ENCODE measurements at regions not wholly inside any gene's neighbourhood (a gene's known extent, or its start where the extent isn't known, plus 50 kb on each side); places are given as distances from the start of the nearest gene placed in this dataset.

- TF ChIP-seq SPI1 (IDR thresholded peaks at IDR 0.05; ENCODE audit: borderline replicate concordance, low read depth) (no peak), CTCF (IDR thresholded peaks at IDR 0.05; ENCODE audit: insufficient read depth, low read length) (no peak), GABPA (IDR thresholded peaks at IDR 0.05; ENCODE audit: low read depth) (no peak), POLR2AphosphoS5 (IDR thresholded peaks at IDR 0.05; ENCODE audit: low read depth) (no peak)
- TF ChIP-seq, protein P1, sequence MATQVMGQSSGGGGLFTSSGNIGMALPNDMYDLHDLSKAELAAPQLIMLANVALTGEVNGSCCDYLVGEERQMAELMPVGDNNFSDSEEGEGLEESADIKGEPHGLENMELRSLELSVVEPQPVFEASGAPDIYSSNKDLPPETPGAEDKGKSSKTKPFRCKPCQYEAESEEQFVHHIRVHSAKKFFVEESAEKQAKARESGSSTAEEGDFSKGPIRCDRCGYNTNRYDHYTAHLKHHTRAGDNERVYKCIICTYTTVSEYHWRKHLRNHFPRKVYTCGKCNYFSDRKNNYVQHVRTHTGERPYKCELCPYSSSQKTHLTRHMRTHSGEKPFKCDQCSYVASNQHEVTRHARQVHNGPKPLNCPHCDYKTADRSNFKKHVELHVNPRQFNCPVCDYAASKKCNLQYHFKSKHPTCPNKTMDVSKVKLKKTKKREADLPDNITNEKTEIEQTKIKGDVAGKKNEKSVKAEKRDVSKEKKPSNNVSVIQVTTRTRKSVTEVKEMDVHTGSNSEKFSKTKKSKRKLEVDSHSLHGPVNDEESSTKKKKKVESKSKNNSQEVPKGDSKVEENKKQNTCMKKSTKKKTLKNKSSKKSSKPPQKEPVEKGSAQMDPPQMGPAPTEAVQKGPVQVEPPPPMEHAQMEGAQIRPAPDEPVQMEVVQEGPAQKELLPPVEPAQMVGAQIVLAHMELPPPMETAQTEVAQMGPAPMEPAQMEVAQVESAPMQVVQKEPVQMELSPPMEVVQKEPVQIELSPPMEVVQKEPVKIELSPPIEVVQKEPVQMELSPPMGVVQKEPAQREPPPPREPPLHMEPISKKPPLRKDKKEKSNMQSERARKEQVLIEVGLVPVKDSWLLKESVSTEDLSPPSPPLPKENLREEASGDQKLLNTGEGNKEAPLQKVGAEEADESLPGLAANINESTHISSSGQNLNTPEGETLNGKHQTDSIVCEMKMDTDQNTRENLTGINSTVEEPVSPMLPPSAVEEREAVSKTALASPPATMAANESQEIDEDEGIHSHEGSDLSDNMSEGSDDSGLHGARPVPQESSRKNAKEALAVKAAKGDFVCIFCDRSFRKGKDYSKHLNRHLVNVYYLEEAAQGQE (IDR thresholded peaks at IDR 0.05; ENCODE audit: insufficient replicate concordance, low read depth) = no peak
- no peak overlapping the region for H3K4me3 ChIP-seq (replicated peaks; ENCODE audit: insufficient read depth, low read length)
- H3K27me3 ChIP-seq (ENCODE audit: insufficient read depth, poor library complexity, severe bottlenecking) = no peaks in the 10 kb centered on the region
- no peak for DNase-seq (ENCODE audit: low read depth in 1 of 2, low spot score in 1 of 2)
- no peak overlapping the region for H3K27ac ChIP-seq (replicated peaks)
Observed at GRCh38 chr11:28481616-28482480, 373.7 kb downstream of the METTL15 start.

DNA sequence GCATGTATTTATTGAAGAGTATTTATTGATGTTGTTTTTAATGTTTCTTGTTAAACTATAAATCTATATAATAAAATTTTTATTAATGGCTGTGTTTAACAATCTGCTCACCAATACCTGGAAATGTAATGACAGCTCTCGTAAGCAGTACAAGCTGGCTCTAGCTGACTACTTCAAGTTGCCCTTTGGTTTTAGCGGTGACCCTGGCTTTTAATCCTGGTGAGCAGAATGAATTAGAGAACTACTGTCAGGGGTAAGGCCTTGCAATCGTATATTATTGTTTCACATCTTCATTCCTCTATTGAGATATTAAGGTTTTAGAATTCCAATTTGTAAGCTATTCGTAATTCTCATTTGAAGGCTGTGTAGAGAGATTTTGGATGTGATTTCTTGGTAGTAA is 372.2 kb downstream of the METTL15 start:
- no peak overlapping the region for H3K27ac ChIP-seq (replicated peaks)
- no peak for DNase-seq (ENCODE audit: low read depth in 1 of 2, low spot score in 1 of 2)
- no peak overlapping the region for H3K4me3 ChIP-seq (replicated peaks; ENCODE audit: insufficient read depth, low read length)
- TF ChIP-seq CTCF (IDR thresholded peaks at IDR 0.05; ENCODE audit: insufficient read depth, low read length) (no peak), SPI1 (IDR thresholded peaks at IDR 0.05; ENCODE audit: borderline replicate concordance, low read depth) (no peak)
- H3K27me3 ChIP-seq (ENCODE audit: insufficient read depth, poor library complexity, severe bottlenecking) = no peaks in the 10 kb centered on the region

DNA sequence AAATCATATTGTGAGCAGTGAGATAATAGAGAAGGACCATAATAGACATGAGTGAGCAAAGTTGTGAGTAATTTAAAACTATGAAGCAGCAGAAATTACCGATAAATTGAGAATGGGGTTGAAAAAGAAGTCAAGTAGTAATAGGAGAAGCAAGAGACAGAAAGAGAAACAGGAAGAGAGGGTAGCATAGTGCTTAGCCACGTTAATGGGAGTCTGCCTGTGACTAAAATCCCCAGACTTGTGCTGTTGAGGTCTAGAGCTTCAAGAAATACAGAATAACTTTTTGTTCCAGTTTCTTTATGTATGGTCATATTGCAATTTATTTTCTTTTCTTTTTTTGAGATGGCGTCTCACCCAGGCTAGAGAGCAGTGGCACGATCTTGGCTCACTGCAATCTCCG is 368.7 kb downstream of the METTL15 start:
- Histone ChIP-seq H3K27ac (replicated peaks) (no peak overlapping the region), H3K4me3 (replicated peaks; ENCODE audit: insufficient read depth, low read length) (no peak overlapping the region), H3K27me3 (ENCODE audit: insufficient read depth, poor library complexity, severe bottlenecking) (no peaks in the 10 kb centered on the region)
- DNase-seq (ENCODE audit: low read depth in 1 of 2, low spot score in 1 of 2) = no peak
- TF ChIP-seq SPI1 (IDR thresholded peaks at IDR 0.05; ENCODE audit: borderline replicate concordance, low read depth) (no peak), CTCF (IDR thresholded peaks at IDR 0.05; ENCODE audit: insufficient read depth, low read length) (no peak)
- TF ChIP-seq, protein P1 (IDR thresholded peaks at IDR 0.05; ENCODE audit: insufficient replicate concordance, low read depth) = no peak

- H3K4me3 ChIP-seq (replicated peaks; ENCODE audit: insufficient read depth, low read length) = no peak overlapping the region
- no peaks in the 10 kb centered on the region for H3K27me3 ChIP-seq (ENCODE audit: insufficient read depth, poor library complexity, severe bottlenecking)
- DNase-seq (ENCODE audit: low read depth in 1 of 2, low spot score in 1 of 2) = no peak
- TF ChIP-seq, protein P1 (IDR thresholded peaks at IDR 0.05; ENCODE audit: insufficient replicate concordance, low read depth) = no peak
- TF ChIP-seq CTCF (IDR thresholded peaks at IDR 0.05; ENCODE audit: insufficient read depth, low read length) (no peak), POLR2AphosphoS5 (IDR thresholded peaks at IDR 0.05; ENCODE audit: low read depth) (no peak), GABPA (IDR thresholded peaks at IDR 0.05; ENCODE audit: low read depth) (no peak), SPI1 (IDR thresholded peaks at IDR 0.05; ENCODE audit: borderline replicate concordance, low read depth) (no peak)
- no peak overlapping the region for H3K27ac ChIP-seq (replicated peaks)
Observed at GRCh38 chr11:28476049-28476448, 367.9 kb downstream of the METTL15 start.

All from HL-60 (cell line).